Activated T-cell treated with anti-CD3 and anti-CD28 coated beads for 4 hours (primary cell): ENCODE measurements at regions not wholly inside any gene's neighbourhood (a gene's known extent, or its start where the extent isn't known, plus 50 kb on each side); places are given as distances from the start of the nearest gene placed in this dataset.

Experiments used
- DNase-seq: peaks from one replicate; pipeline ENCODE4 v3.0.0-alpha.2; 2020

DNA sequence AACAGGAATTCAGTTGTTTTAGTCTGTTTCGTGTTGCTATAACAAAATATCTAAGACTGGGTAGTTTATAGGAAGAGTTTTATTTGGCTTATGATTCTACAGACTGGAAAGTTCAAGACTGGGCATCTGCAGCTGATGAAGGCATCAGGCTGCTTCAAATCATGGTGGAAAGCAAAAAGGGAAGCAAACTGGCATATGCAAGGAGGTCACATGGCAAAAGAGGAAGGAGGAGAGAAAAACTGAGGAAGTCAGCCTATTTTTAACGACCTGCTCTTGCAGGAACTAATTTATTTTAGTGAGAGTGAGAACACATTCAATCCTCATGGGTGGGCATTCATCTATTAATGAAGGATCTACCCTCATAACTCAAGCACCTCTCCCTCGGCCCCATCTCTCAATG is 363.1 kb upstream of the HS3ST1 start:
- DNase-seq = no peak

DNA sequence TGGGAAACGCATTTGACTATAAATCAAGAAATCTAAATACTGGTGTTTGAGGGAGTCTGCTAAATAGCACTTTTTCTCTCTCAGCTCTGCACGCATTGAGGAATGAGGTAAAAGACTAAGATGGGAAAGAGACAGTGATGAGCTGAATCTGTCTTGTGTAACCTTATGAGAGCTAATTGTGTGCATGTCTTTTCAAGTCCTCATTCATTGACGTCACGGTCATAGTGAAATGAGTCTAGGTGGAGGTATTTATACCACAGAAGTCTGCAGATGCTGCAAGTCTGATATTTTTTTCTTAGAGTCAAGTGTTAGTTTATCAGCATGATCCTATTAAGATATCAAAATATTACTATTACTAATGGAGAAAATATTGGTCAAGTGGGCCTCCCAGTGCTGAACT is 361.5 kb upstream of the HS3ST1 start:
- no peak for DNase-seq

DNA sequence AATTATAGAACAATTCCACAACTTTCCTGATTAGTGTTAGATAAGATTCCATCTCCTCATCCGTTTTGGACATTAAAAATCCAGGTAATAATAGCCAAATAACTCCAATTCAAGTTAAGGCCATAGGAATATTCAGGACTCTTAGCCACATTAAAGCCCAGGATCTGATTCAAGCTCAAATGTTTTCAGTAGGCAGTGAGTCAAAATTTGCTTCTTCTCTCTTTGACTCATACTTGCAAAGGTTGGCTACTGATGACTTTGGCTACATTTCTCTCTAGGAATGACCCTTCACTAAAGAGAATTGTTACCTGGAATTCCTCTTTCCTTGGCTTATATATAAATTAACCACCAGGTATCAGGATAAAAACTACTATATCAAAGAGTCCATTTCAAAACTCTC is 354.9 kb upstream of the HS3ST1 start:
- DNase-seq = no peak

DNA sequence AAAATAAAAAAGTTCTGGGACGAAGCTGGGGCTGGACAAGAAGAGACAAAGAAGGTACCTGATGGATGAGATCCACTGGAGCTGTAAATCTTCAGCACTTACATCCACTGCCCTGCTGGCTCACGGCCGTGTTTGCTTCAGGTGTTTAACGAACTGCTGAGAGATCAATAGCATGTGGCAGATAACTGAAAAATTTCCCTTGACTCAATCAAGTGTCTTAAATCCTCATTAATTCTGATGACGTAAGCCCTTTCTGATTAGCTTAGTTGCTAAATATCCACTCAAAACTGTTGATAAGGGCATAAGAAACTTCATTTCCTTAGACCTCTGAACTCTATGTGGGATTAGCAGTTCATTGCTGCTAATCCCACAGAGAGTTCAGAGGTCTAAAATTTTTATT is 354.2 kb upstream of the HS3ST1 start:
- DNase-seq = no peak

DNA sequence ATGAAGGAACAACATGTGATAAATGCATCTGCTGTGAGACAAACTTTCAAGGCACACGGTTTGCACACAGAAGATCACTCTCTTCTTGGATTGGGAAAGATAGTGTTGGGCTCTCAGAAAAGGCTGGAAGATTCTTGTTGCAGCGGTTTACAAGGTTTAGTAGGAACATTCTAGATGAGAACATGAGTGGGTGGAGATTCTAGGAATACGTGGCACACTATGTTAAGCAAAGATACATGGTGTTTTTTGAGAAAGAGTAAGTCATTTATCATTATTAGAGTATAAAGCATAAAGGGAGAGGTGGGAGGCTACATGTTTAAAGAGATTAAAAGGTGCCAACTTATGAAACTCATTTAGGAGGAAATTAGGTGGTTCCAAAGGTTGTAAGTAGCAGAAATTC is 348.8 kb upstream of the HS3ST1 start:
- no peak for DNase-seq

DNA sequence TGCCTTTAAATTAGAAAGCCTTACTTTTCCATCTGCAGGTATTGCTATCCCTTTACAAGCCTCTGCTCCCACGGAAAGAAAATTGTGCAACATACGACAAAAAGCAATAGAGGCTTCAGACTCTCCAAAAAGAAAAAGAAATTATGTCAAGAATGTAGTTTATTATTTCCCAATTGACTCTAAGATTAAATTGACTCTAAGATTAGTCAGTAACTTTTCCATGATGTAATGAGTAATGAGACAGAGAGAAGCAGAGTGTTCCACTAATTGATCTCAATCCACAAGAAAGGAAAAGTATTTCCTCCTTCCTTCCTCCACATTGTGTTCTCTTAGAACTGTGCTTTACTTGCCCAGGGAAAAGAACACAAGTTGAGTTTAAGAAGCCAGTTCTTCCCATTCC is 345.7 kb upstream of the HS3ST1 start:
- DNase-seq = no peak

DNA sequence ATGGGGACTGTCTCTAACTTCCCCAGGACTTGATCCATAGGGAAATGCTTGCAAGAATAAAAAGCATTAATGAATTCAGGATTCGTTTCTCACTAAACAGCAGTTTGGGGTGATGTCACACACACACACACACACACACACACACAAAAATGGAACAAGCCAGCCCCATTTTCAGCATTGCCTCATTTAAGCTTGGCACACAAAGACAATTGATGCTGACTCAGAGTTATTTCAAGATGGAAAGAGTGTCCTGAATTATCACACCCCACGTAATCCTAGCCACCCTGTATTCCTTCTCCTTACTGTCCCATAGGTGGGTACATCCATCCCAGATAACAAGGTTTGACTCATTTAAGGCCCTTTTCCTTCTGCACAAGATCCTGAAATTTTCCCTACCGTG is 345.1 kb upstream of the HS3ST1 start:
- DNase-seq = no peak

DNA sequence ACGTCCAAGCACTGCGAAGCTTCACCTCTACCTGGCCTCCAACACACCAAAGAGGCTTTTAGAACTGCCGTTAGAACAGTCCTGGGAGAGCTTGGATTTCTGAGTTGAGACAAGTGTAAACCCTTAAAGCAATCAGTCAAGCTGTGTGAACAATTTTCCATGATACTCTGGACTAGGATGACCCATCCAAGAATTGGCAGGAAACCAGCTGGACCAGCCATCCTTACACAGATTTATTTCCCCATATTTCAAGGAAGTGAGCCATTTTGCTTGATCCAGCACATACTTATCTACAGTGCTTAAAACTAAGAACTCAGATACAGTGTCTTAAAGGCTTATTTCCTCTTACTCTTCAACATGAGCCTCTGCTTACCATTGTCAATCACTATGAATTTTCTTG is 340.7 kb upstream of the HS3ST1 start:
- DNase-seq = no peak

DNA sequence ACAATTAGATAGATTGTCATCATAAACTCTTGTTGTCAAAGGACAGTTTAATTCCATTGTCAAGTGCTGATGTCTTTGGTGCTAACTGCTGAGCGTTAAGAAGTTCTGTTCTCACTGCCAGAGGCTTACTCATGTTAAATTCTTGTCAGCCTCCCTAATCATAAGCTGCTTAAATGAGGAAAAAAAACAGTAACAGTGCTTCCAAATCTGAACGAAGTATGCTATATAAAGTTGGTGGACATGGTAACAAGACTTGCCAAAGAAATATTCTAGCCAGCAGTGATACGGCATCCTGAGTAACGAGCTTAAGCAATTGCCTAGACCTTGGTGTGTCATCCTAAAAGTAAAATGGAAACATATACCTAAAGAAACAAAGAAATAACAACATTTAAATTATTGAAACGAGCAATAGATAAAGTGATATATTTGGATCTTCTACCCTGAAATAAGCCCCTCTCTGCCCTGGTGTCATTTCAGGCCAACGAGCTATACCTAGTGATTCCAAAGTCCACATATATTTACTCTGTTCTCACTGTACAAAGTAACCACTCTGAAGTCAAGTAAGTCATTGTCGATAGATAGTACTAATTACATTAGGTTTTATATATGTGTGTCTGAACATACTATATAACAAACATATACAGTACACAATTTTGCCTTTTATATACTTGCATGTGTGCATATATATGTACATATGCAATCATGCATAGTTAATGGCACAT is 339.7 kb upstream of the HS3ST1 start:
- DNase-seq = no peak

DNA sequence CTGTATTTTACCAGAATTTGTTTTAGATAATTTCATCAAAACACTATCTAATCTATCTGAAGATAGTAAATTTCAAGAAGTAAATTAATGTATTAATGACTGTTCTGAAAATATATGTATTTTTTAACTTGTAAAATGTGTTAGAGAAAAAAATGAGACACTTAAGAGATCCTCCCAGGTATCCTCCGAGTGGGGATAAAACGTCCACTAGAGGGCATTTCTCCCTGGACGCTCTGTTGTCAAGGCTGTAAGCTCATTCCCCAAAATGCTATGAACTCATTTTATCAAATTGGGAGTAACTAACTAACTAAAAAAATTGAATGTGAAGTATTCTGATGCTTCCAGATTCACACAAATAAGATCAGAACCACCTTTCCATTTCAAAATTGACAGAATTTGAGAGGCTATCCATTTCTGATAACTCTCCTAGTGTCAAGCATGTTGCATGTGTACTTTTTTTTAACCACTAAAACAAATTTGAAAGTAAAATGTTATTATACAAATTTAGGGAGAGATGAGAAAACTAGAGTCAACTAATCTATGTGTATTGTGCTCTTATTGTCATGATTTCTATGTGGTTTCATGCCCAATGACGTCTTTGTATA is 337.3 kb upstream of the HS3ST1 start:
- no peak for DNase-seq

DNA sequence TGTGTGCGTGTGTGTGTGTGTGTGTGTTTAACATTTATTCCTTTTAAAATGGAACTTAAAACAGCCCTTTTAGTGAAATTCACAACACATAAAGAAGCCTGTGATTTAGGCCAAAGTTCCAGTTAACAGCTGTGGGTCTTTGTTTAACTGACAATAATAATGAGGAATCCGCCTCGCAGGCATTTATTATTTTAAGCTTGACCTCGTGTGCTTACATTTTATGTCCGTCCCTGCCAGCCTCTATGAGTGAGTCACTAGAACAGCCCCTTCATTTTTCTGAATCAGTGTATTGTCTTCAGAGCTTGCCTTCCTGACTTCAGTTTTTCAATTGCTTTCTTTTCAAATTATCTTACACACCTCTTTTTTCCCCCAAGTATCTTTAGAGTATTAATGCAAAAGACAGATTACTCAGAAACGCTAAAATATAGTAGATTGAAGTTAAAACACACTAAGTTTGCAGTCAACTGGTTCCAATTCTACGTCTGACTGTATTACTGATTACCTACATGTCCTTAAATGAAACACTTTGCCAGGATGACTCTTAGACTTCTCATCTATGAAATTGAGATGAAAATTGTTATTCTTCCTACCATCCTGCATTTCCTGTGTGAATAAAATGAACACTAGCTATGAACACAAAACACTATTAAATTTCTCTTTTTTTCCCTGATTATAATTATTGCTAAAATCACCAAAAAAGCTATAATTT is 319.6 kb upstream of the HS3ST1 start:
- DNase-seq = no peak

DNA sequence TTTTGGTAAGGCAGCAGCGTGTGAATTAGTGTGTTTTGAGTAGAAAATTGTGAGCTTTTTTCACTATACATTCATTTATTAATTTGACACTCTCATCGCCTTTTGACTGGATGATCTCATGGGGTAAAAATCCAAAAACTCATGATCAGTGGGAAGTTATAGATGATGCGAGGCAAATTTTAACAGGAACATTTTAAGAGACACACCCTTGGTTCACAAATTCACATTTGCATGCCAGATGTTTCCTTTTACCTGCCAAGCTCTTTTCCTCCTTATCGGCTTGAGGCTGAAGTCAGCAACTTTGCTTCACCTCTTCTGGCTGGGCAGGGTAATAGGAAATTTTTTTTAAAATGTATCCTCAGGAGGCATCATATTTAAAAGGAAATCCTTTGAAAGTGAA is 318.0 kb upstream of the HS3ST1 start:
- no peak for DNase-seq

DNA sequence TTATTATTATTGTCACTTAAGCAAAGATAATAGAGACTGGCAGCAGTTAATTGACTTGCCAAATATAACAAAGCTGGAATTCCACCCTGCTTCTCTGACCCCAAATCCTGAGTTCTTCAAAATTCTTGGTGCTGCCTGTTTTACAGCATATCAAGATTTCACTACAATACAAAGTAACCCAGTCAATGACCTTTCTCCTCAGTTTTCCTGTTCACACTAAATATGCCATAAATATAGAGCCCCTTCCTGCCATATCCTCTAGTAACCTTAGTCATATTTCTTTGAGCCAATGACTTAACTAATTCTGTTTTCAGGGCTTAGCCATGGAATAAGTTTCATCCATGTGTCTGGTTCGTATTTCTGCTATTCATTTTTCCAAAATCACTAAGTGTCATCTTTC is 315.3 kb upstream of the HS3ST1 start:
- DNase-seq = no peak

DNA sequence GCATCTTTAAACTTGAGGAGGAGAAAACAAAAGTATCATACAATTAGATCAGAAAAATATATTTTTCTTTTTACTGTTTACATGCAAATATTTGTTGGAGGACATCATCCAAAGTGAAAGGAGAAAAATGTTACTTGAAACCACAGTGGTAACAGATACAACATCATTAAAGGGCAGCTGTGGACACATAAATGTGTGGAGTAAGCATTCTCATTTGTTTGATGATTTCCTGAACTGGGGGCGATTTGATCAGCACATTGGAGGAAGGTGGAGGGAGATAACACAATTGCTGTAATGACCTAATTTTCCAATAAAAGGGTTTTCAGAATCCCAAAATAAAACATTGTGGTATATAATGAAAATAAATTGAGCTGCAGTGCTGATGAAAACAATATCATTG is 314.5 kb upstream of the HS3ST1 start:
- no peak for DNase-seq

DNA sequence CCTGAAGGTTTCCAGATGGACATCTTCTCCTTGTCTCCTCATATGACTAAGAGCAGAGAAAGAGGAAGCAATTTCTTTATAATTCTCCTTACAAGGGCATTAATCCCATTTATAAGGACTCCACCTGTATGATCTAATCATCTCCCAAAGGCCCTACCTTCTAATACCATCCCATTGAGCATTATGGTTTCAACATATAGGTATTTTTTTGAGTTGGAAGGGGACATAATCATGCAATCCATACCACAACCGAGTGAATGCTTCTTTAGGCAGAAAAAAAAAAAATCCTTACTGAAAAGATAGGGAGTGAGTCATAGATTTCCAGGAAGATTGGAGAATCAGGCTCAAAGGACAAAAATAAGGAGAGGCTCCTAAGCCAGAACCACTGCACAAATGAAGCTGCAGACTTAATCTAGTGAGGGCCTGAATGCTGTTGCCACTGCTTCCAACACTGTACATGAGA is 312.5 kb upstream of the HS3ST1 start:
- DNase-seq = no peak

DNA sequence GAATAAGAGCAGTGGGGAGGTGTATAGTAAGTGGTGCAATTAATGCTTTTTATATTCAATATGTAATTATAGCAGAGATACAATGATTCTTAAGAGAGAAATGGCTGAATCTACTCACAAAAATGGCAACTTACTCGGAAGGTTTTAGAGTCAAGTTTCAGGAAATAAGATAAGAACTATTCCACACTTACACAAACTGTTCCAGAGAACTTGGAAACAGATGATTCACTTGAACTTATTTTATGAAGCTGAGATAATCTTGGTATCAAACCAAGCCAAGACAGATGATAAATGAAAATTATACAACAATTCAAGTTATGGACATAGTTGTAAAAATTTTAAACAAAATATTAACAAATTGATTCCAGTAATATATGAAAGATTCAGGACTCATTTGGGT is 311.3 kb upstream of the HS3ST1 start:
- no peak for DNase-seq

DNA sequence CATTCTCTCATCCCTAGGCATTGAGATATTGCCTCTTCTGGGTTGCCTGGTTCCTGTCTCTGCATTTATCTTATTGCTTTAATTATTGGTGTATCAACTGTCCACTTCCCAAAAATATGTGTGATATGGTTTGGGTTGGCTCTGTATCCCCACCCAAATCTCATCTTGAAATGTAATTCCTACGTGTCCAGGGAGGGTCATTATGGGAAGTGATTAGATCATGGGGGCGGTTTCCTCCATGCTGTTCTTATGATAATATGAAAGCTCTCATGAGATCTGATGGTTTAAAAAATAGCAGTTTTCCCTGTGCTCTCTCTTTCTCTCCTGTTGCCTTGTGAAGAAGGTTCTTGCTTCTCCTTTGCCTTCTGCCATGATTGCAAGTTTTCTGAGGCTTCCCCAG is 308.3 kb upstream of the HS3ST1 start:
- no peak for DNase-seq

DNA sequence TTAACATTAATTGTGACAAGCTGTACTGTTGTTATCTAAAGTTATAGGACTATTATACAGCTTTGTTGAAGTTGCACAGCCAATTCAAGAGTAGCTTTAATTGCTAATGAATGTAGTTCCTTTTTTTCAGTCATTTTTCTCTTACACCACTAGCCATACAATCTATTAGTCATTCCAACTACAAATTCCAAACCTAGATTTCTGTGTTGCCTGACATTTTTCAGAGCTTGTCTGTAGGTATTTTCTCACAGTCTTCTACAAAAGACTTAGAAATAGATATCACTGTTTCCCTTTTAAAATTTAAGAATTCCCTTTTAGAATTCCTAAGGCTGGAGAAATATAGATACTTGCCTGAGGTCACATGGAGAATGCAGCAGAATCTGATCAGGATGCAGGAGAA is 307.0 kb upstream of the HS3ST1 start:
- DNase-seq = no peak

DNA sequence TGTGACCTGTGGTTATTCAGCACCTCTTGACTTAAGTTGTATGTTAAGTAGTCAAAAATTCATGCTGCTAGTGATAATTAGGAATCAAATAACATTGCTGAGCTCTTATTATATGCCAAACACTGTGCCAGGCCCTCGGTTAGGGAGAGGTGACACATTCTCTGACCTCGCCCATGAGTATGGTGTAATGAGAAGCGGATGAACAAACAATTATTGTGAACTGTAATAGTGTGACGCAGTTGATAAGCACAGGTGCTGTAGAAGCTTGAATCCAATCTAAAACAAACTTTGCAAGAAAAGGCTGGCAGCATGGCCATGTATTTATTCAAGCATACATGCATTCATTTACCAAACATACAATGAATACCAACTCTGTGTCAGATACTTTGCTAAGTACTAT is 303.5 kb upstream of the HS3ST1 start:
- no peak for DNase-seq

DNA sequence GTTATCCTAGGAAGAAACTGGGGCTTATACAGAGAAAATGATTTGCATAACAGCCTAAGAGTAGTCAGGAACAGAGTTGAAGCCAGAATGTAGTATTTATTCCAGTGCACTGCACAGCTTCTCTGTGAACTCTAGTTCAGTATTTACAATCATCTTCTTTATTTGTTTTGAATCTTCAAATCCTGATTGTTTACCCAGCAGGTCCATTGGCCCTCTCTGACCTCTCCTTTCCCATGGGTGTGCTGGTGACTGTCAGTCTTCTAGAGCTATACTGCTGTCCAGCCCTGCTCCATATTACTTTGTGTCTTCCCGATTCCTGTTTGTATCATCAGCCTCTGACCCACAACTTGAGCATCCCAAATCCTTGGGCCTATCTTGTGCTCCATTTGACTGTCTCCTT is 301.9 kb upstream of the HS3ST1 start:
- no peak for DNase-seq

DNA sequence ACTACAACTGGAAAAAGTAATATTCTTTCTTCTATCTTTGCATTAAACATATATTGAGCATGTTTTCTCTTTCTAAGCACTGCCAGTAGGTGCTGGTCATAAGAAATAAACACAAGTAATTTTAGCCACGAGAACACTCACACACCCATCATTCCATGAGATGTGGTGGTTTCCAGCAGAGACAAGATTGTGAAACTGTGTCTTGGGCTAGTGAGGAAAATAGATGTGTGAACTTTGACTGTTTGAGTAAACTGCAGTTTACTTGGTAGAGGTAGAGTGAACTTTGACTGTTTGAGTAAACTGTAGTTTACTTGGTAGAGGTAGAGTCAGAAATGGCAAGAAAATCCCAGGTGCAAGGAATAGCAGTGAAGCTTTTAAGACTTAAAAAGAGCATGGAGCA is 300.9 kb upstream of the HS3ST1 start:
- DNase-seq = no peak

DNA sequence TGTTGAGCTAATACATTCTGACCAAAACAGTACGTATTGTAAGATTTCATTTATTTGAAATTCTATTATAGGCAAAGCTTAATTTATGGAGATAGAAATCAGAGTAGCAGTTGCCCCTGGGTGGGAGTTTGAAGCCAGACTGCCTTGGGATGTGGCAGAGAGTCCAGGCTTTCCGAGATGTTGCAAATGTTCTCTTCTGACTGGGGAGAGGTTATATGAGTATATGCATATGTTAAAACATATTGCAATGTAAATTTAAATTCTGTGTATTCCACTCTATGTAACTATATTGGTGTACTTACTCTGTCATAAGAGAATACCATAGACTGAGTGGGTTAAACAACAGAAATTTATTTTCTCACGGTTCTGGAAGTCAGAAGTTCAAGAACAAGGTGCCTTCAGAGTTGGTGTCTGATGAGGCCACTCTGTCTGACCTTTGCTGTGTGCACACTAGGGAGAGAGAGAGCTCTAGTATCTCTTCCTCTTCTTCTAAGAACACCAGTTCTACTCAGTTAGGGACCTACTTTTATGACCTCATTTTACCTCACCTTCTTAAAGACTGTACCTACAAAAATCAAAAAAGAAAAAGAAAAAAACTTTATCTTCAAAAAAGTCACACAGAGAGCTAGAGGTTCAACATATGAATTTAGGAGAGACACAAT is 299.3 kb upstream of the HS3ST1 start:
- no peak for DNase-seq

DNA sequence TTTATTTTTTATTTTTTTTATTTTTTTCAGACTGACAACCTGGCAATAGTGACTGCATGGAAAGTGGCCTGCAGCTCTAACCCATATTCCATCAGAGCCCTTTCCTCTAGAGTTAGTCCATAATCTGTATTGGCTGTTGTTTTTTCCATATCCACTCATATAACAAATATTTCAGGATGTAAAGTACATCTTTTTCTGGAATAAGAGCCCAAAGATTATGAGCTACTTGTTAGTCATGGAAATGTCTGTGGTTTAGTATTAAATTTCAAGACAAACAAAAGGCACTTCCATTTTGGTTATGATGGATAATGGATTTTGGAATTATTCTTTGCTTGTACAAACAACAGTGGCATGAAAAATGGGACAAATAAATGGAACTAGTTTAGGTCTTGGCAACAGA is 296.0 kb upstream of the HS3ST1 start:
- DNase-seq = no peak

DNA sequence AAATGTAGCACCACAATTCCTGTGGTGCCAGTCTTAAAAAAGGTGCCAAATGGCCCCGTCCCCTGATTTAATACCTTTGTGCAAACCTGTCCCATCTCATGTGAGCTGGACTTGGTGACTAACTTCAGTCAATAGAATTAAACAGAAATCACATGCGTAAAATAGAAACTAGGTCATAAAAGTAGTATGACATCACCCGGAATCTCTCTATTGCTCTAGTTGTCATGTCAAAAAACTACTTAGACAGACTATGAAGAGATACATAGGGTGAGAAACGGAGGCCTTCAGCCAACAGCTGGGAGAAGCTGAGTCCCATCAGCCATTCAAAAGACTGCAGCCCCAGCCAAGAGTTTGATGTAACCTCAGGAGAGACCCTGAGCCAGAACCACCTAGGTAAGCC is 293.5 kb upstream of the HS3ST1 start:
- no peak for DNase-seq
